Neural progenitor cell (in vitro differentiated cells): ENCODE measurements at regions not wholly inside any gene's neighbourhood (a gene's known extent, or its start where the extent isn't known, plus 50 kb on each side); places are given as distances from the start of the nearest gene placed in this dataset.

Experiments
- DNase-seq: peaks from one replicate; pipeline ENCODE4 v3.0.0-alpha.2; 2016; ENCODE audit warnings: low spot score
- H2AFZ ChIP-seq: fragments of 200-600 bp; sonication (generic); replicated peaks from 2 replicates; pipeline ENCODE4 v1.6.1; 2016; ENCODE audit warnings: antibody characterized with exemption
- H3F3A ChIP-seq: fragments of 200-600 bp; sonication (generic); 2 replicates; pipeline ENCODE4 v1.6.1; 2016; ENCODE audit warnings: antibody characterized with exemption, low read depth
- H3K27ac ChIP-seq: fragments of 200-600 bp; sonication (generic); 2 replicates; pipeline ENCODE4 v1.5.1; 2016; ENCODE audit warnings: mild to moderate bottlenecking
- H3K27me3 ChIP-seq: fragments of 200-600 bp; sonication (generic); 2 replicates; pipeline ENCODE4 v1.6.1; 2016; ENCODE audit warnings: mild to moderate bottlenecking, moderate library complexity
- H3K36me3 ChIP-seq: fragments of 200-600 bp; sonication (generic); 2 replicates; pipeline ENCODE4 v1.5.1; 2016
- H3K4me1 ChIP-seq: fragments of 200-600 bp; sonication (generic); 2 replicates; pipeline ENCODE4 v1.6.1; 2016; ENCODE audit warnings: mixed run types
- H3K4me2 ChIP-seq: fragments of 200-600 bp; sonication (generic); 2 replicates; pipeline ENCODE4 v1.6.1; 2016
- H3K4me3 ChIP-seq: fragments of 200-600 bp; sonication (generic); 2 replicates; pipeline ENCODE4 v1.5.1; 2016
- H3K79me2 ChIP-seq: fragments of 200-600 bp; sonication (generic); 2 replicates; pipeline ENCODE4 v1.6.1; 2016; ENCODE audit warnings: low read depth
- H3K9ac ChIP-seq: fragments of 200-600 bp; sonication (generic); 2 replicates; pipeline ENCODE4 v1.6.1; 2016
- H3K9me3 ChIP-seq: fragments of 200-600 bp; sonication (generic); 2 replicates; pipeline ENCODE4 v1.5.1; 2016; ENCODE audit warnings: low read depth
- H4K20me1 ChIP-seq: fragments of 200-600 bp; sonication (generic); 2 replicates; pipeline ENCODE4 v1.6.1; 2016; ENCODE audit warnings: low read depth
- H3K27ac Mint-ChIP-seq: 3 replicates; pipeline ENCODE4 v1.8.0; 2021; ENCODE audit warnings: mixed read lengths
- H3K27me3 Mint-ChIP-seq: 2 replicates; pipeline ENCODE4 v1.8.0; 2022; ENCODE audit warnings: low read depth, mild to moderate bottlenecking, inconsistent platforms, moderate library complexity, mixed read lengths; ENCODE audit not compliant: insufficient read depth
- H3K36me3 Mint-ChIP-seq: 3 replicates; pipeline ENCODE4 v1.8.0; 2021; ENCODE audit warnings: mixed read lengths
- H3K4me1 Mint-ChIP-seq: 3 replicates; pipeline ENCODE4 v1.8.0; 2021; ENCODE audit warnings: mixed read lengths
- H3K4me3 Mint-ChIP-seq: 3 replicates; pipeline ENCODE4 v1.8.0; 2021; ENCODE audit warnings: mild to moderate bottlenecking, moderate library complexity, mixed read lengths
- H3K9me3 Mint-ChIP-seq: 3 replicates; pipeline ENCODE4 v1.8.0; 2020; ENCODE audit warnings: mixed read lengths
- CTCF ChIP-seq: fragments of 200-600 bp; sonication (generic); IDR thresholded peaks from 2 replicates; pipeline ENCODE4 v1.5.1; 2017; ENCODE audit warnings: antibody characterized with exemption, mild to moderate bottlenecking
- EZH2 ChIP-seq: fragments of 200-600 bp; sonication (generic); IDR thresholded peaks from 2 replicates; pipeline ENCODE4 v1.6.1; 2017; ENCODE audit warnings: antibody characterized with exemption, mild to moderate bottlenecking, moderate library complexity
- EZH2phosphoT487 ChIP-seq: fragments of 200-600 bp; sonication (generic); IDR thresholded peaks from 2 replicates; pipeline ENCODE4 v1.6.1; 2017; ENCODE audit warnings: antibody characterized with exemption

GRCh38 chr7:13682626-13683025 is 306.8 kb downstream of the ETV1 start:
- Histone ChIP-seq H3K9ac (no peak overlapping the region), H3K4me2 (no peak overlapping the region), H3K4me3 (no peak overlapping the region), H2AFZ (no peak overlapping the region), H3K9me3 (no peaks in the 10 kb centered on the region), H3K4me1 (no peaks in the 10 kb centered on the region), H3F3A (no peaks in the 10 kb centered on the region), H3K27ac (no peak overlapping the region), H3K79me2 (no peaks in the 10 kb centered on the region), H3K36me3 (no peaks in the 10 kb centered on the region), H3K27me3 (no peaks in the 10 kb centered on the region), H4K20me1 (no peaks in the 10 kb centered on the region)
- TF ChIP-seq CTCF (no peak), EZH2 (no peak), EZH2phosphoT487 (no peak)
- H3K27me3 Mint-ChIP-seq, result peaks cover 2% of the 10 kb centered on the region
- no peak for DNase-seq
- no peak overlapping the region for H3K4me3 Mint-ChIP-seq
- H3K9me3 Mint-ChIP-seq, result peaks cover 6% of the 10 kb centered on the region
- H3K36me3 Mint-ChIP-seq, result no peaks in the 10 kb centered on the region
- no peak overlapping the region for H3K27ac Mint-ChIP-seq
- no peaks in the 10 kb centered on the region for H3K4me1 Mint-ChIP-seq

GRCh38 chr7:13687500-13687899 is 302.0 kb downstream of the ETV1 start:
- no peak for DNase-seq
- no peak overlapping the region for H3K9ac ChIP-seq
- Mint-ChIP-seq H3K27ac (no peak overlapping the region), H3K9me3 (no peaks in the 10 kb centered on the region), H3K36me3 (no peaks in the 10 kb centered on the region), H3K4me3 (no peak overlapping the region), H3K4me1 (no peaks in the 10 kb centered on the region), H3K27me3 (peaks cover 2% of the 10 kb centered on the region)
- no peak overlapping the region for H3K27ac ChIP-seq
- H3K27me3 ChIP-seq, result no peaks in the 10 kb centered on the region
- H3K9me3 ChIP-seq, result no peaks in the 10 kb centered on the region
- no peaks in the 10 kb centered on the region for H3F3A ChIP-seq
- H3K36me3 ChIP-seq, result no peaks in the 10 kb centered on the region
- TF ChIP-seq CTCF (no peak), EZH2phosphoT487 (no peak), EZH2 (no peak)
- H4K20me1 ChIP-seq, result no peaks in the 10 kb centered on the region
- no peaks in the 10 kb centered on the region for H3K4me1 ChIP-seq
- H3K79me2 ChIP-seq, result no peaks in the 10 kb centered on the region
- H3K4me3 ChIP-seq, result no peak overlapping the region
- no peak overlapping the region for H3K4me2 ChIP-seq
- H2AFZ ChIP-seq, result no peak overlapping the region

GRCh38 chr7:13692548-13692947 is 296.9 kb downstream of the ETV1 start:
- DNase-seq, result no peak
- Histone ChIP-seq H4K20me1 (no peaks in the 10 kb centered on the region), H3F3A (no peaks in the 10 kb centered on the region), H3K4me1 (no peaks in the 10 kb centered on the region), H3K36me3 (no peaks in the 10 kb centered on the region), H3K27ac (no peak overlapping the region), H3K79me2 (no peaks in the 10 kb centered on the region), H3K4me2 (no peak overlapping the region), H3K9me3 (no peaks in the 10 kb centered on the region), H3K4me3 (no peak overlapping the region), H2AFZ (no peak overlapping the region), H3K27me3 (no peaks in the 10 kb centered on the region), H3K9ac (no peak overlapping the region)
- Mint-ChIP-seq H3K9me3 (no peaks in the 10 kb centered on the region), H3K36me3 (no peaks in the 10 kb centered on the region), H3K4me3 (no peak overlapping the region), H3K4me1 (no peaks in the 10 kb centered on the region), H3K27me3 (peaks cover 2% of the 10 kb centered on the region), H3K27ac (no peak overlapping the region)
- TF ChIP-seq EZH2 (no peak), EZH2phosphoT487 (no peak), CTCF (no peak)

GRCh38 chr7:13702251-13702650 is 287.2 kb downstream of the ETV1 start:
- no peak overlapping the region for H2AFZ ChIP-seq
- H3F3A ChIP-seq, result no peaks in the 10 kb centered on the region
- no peak overlapping the region for H3K9ac ChIP-seq
- H3K36me3 Mint-ChIP-seq, result no peaks in the 10 kb centered on the region
- H4K20me1 ChIP-seq, result no peaks in the 10 kb centered on the region
- no peaks in the 10 kb centered on the region for H3K27me3 Mint-ChIP-seq
- no peaks in the 10 kb centered on the region for H3K79me2 ChIP-seq
- no peak for TF ChIP-seq CTCF
- TF ChIP-seq EZH2phosphoT487, result no peak
- no peak for TF ChIP-seq EZH2
- no peaks in the 10 kb centered on the region for H3K4me1 Mint-ChIP-seq
- H3K4me2 ChIP-seq, result no peak overlapping the region
- H3K4me3 Mint-ChIP-seq, result no peak overlapping the region
- H3K9me3 Mint-ChIP-seq, result no peaks in the 10 kb centered on the region
- DNase-seq, result no peak
- no peak overlapping the region for H3K27ac ChIP-seq
- no peaks in the 10 kb centered on the region for H3K9me3 ChIP-seq
- no peaks in the 10 kb centered on the region for H3K27me3 ChIP-seq
- no peaks in the 10 kb centered on the region for H3K4me1 ChIP-seq
- no peaks in the 10 kb centered on the region for H3K36me3 ChIP-seq
- no peak overlapping the region for H3K4me3 ChIP-seq
- H3K27ac Mint-ChIP-seq, result no peak overlapping the region
